HG03175 (cell line): ENCODE measurements at regions not wholly inside any gene's neighbourhood (a gene's known extent, or its start where the extent isn't known, plus 50 kb on each side); places are given as distances from the start of the nearest gene placed in this dataset.
A peak's percentile ranks its signal among the peaks of the same experiment; 100 is the strongest.
"Not testable (repeated sequence)": the region's sequence is repeated elsewhere in the genome, so short reads cannot be mapped to it uniquely, and the experiment has no call there.

Source experiments
- ATAC-seq: cut with Tn5 transposase; IDR thresholded peaks from one replicate; pipeline ENCODE4 v1.9.1; 2021; ENCODE audit warnings: mild to moderate bottlenecking, moderate library complexity; ENCODE audit not compliant: unreplicated experiment

- no peak for ATAC-seq
Measured at GRCh38 chr11:109668973-109669634, 247.1 kb downstream of the C11orf87 start.

DNA sequence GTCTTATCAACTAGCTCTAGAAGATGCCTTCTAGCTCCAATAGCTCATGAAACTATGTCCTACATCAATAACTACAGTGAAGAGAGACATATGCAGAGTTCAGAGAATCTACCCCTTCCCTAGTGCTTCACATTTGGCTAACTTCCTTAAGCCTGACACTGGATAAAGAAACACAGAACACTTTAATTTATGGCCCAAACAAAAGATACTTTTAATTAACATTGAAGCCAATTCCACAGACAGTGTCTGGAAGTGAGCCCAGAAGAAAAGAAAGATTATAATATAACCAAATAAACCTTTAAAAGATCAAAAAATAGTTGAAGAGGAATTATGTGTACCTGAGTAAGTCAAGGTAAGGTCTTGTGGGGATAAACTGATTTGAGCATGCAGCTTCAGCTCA lies 255.2 kb downstream of the C11orf87 start:
- ATAC-seq = no peak

- no peak for ATAC-seq
Measured at GRCh38 chr11:109677876-109678275, 255.9 kb downstream of the C11orf87 start.

DNA sequence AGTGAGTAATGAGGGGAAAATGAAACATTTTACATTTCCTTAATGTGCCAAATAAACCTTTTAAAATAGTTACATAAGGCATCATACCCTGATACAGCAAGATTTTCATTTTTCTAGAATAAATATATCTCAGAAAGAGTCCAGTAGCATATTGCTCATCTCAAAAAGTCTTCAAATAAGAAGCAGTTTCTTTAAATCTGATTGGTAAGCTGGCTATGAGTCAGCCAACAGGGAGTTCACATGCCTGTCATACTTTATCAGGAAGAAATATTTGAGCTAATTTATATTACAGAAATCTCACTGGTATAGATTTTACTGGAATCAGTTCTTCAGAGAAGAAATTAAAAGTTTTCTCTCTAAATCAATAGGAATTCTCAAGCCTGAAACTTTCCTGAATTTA lies 258.1 kb downstream of the C11orf87 start:
- ATAC-seq = no peak

GRCh38 chr11:109682788-109683187 lies 260.8 kb downstream of the C11orf87 start:
- ATAC-seq = not testable (repeated sequence)

- no peak for ATAC-seq
Measured at GRCh38 chr11:109695696-109696095, 273.7 kb downstream of the C11orf87 start.

- no peak for ATAC-seq
Measured at GRCh38 chr11:109696191-109696897, 274.4 kb downstream of the C11orf87 start.

DNA sequence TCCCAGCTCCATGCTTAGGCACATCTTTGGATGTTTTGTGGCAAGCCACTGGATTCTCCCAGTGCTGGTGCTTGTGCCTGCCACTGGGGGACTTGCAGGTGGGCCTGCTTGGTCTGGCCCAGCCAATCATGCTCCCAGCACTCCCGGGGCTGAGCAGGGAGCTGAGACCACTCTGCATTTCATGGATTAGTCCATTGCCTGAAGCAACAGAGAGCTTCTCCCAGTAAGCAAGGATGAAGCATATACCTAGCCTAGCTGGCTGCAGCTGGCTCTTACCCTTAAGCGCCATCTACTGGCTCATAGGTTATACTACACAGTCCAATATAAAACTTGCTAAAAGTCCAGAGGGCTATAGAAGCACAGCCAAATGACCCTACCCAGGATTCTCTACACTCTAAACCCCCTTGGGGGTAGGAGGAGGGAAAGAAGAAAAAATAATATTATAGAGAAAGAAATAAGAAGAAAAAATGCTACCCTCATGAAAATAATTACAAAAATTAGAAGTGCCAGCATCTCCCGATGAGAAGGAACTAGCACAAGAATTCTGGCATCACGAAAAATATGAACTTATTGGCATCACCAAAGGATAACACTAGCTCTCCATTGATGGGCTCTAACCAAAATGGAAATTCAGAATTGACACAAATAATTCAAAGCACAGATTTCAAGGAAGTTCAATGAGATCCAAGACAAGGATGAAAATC lies 275.3 kb downstream of the C11orf87 start:
- peak; percentile 90 for ATAC-seq

GRCh38 chr11:109698237-109698636 lies 276.2 kb downstream of the C11orf87 start:
- ATAC-seq = no peak

- ATAC-seq = no peak
Measured at GRCh38 chr11:109704432-109704831, 282.4 kb downstream of the C11orf87 start.

DNA sequence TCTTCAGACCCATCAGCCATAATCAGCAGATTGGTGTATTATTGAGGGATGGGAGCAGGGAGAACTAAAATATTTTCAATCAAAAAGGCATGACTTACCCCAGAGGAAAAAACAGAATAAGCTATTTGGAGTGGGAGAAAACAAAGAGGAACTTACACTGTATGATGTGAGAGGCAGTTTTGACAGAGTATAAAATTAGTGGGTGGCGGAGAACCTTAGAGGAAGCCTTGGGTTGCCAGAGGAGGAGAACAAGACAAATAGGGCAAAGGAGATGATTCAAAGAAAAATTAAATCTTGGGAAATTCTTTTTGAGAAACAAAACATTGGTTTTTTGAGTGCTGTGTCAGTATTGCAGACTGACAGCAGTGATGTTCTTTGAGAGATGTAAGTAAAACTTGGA lies 285.0 kb downstream of the C11orf87 start:
- no peak for ATAC-seq

DNA sequence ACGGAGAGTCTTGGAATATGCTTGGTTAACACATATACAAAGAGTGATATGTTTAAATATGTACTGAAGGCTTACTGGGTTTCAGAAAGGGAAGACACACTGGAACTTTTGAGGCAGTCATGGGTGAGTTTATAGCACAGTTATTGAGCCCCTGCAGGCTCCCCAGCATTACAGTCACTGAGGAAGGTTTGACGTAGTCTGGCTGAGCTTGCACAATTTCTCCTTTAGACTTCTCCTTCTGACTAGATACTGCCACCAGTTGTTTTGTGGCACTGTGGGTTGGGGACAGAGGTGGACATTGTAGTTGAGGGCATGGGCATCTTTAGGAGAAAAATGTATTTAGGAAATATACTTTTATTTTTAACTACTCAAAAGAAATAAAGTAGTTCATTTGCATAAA lies 285.4 kb downstream of the C11orf87 start:
- ATAC-seq = no peak

- ATAC-seq = no peak
Measured at GRCh38 chr11:109708184-109708583, 286.2 kb downstream of the C11orf87 start.

DNA sequence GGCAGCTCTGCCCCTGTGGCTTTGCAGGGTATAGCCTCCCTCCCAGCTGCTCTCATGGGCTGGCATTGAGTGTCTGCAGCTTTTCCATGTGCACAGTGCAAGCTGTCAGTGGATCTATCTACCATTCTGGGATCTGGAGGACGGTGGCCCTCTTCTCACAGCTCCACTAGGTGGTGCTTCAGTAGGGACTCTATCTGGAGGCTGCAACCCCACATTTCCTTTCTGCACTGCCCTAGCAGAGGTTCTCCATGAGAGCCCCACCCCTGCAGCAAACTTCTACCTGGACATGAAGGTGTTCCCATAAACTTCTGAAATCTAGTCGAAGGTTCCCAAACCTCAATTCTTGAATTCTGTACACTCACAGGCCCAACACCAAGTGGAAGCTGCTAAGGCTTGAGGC lies 292.5 kb downstream of the C11orf87 start:
- ATAC-seq = not testable (repeated sequence)

DNA sequence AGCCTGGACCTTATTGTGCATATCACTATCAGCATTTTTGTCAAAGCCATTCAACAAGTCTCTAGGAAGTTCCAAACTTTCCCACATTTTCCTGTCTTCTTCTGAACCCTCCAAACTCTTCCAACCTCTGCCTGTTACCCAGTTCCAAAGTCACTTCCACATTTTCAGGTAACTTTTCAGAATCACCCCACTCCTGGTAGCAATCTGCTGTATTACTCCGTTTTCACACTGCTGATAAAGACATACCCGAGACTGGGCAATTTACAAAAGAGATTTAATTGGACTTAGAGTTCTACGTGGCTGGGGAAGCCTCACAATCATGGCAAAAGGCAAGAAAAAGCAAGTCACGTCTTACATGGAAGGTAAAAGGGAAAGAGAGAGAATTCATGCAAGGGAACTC lies 293.4 kb downstream of the C11orf87 start:
- not testable (repeated sequence) for ATAC-seq

- ATAC-seq = no peak
Measured at GRCh38 chr11:109726061-109726460, 304.1 kb downstream of the C11orf87 start.

- no peak for ATAC-seq
Measured at GRCh38 chr11:109728056-109728455, 306.1 kb downstream of the C11orf87 start.

- ATAC-seq = no peak
Measured at GRCh38 chr11:109729761-109730160, 307.8 kb downstream of the C11orf87 start.

DNA sequence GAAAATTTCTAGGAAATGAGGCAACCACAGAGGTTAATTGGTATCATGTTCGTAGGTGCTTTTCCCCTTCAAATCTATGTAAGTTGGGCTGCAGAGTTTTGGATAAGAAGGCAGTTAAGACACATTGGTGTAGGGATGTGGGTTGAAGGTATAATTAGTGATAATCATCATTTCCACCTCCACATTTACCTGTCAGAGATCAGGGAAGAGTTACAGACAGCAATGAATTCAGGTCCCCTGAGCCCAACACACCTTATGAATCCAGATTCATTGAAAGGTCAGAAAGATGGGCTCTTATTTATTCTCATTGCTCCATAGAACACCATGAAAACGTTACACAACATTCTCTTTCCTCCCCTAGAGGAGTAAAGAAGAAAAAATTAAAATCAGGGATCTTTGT lies 308.7 kb downstream of the C11orf87 start:
- ATAC-seq = no peak

GRCh38 chr11:109731451-109731850 lies 309.5 kb downstream of the C11orf87 start:
- no peak for ATAC-seq

- no peak for ATAC-seq
Measured at GRCh38 chr11:109733245-109733644, 311.3 kb downstream of the C11orf87 start.

DNA sequence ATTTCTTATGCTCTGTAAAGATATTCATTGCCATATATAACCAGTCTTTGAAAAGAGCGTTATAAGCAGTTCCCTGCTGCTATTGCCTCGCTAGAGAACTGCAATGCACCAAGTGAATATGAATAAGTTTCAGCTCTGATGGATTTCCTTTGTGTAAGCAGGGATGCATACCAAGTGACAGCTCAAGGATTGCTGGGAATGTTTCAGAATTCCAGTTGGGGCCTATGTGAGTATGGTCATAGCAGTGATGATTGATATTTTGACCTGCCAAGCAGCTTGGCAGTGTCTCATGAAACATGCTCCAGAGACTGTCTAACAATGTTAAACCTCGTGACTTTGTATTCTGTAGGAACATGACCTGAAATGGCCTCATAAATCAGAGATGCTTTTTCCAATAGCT lies 312.6 kb downstream of the C11orf87 start:
- ATAC-seq = no peak
